HG03039 (cell line): ENCODE measurements at regions not wholly inside any gene's neighbourhood (a gene's known extent, or its start where the extent isn't known, plus 50 kb on each side); places are given as distances from the start of the nearest gene placed in this dataset.
"Not testable (repeated sequence)": the region's sequence is repeated elsewhere in the genome, so short reads cannot be mapped to it uniquely, and the experiment has no call there.

Experiments used
- ATAC-seq: cut with Tn5 transposase; IDR thresholded peaks from one replicate; pipeline ENCODE4 v1.9.1; 2021; ENCODE audit warnings: mild to moderate bottlenecking, moderate library complexity; ENCODE audit not compliant: unreplicated experiment

- no peak for ATAC-seq
Measured at GRCh38 chr14:31911160-31911559, 165.9 kb upstream of the ARHGAP5 start.

- ATAC-seq: no peak
Measured at GRCh38 chr14:31913370-31913769, 163.7 kb upstream of the ARHGAP5 start.

- ATAC-seq: not testable (repeated sequence)
Measured at GRCh38 chr14:31918289-31918688, 158.8 kb upstream of the ARHGAP5 start.

- no peak for ATAC-seq
Measured at GRCh38 chr14:31920001-31920400, 157.1 kb upstream of the ARHGAP5 start.

GRCh38 chr14:31920989-31921650, 156.0 kb upstream of the ARHGAP5 start:
- no peak for ATAC-seq

- ATAC-seq: no peak
Measured at GRCh38 chr14:31921721-31922120, 155.4 kb upstream of the ARHGAP5 start.

- ATAC-seq: no peak
Measured at GRCh38 chr14:31926123-31926522, 151.0 kb upstream of the ARHGAP5 start.

GRCh38 chr14:31926652-31927347, 150.3 kb upstream of the ARHGAP5 start:
- no peak for ATAC-seq

- no peak for ATAC-seq
Measured at GRCh38 chr14:31927348-31927832, 149.7 kb upstream of the ARHGAP5 start.

- no peak for ATAC-seq
Measured at GRCh38 chr14:31930070-31930469, 147.0 kb upstream of the ARHGAP5 start.

- no peak for ATAC-seq
Measured at GRCh38 chr14:31930493-31931240, 146.4 kb upstream of the ARHGAP5 start.

GRCh38 chr14:31932675-31933074, 144.4 kb upstream of the ARHGAP5 start:
- ATAC-seq: no peak

- no peak for ATAC-seq
Measured at GRCh38 chr14:31933716-31934115, 143.4 kb upstream of the ARHGAP5 start.

GRCh38 chr14:31934767-31935266, 142.3 kb upstream of the ARHGAP5 start:
- ATAC-seq: no peak

GRCh38 chr14:31935391-31935790, 141.7 kb upstream of the ARHGAP5 start:
- no peak for ATAC-seq

- ATAC-seq: no peak
Measured at GRCh38 chr14:31936115-31936514, 141.0 kb upstream of the ARHGAP5 start.

GRCh38 chr14:31937730-31938346, 139.3 kb upstream of the ARHGAP5 start:
- ATAC-seq: peak; percentile 100

- ATAC-seq: no peak
Measured at GRCh38 chr14:31939934-31940333, 137.2 kb upstream of the ARHGAP5 start.

GRCh38 chr14:31941487-31941886, 135.6 kb upstream of the ARHGAP5 start:
- ATAC-seq: no peak

- ATAC-seq: no peak
Measured at GRCh38 chr14:31942166-31942841, 134.8 kb upstream of the ARHGAP5 start.
